Hematopoietic multipotent progenitor cell treated with erythropoietin and hydrocortisone succinate and interleukin-3 and kit ligand, for 6 days (in vitro differentiated cells): ENCODE measurements at regions not wholly inside any gene's neighbourhood (a gene's known extent, or its start where the extent isn't known, plus 50 kb on each side); places are given as distances from the start of the nearest gene placed in this dataset.

Experiments
- DNase-seq: peaks from one replicate; pipeline ENCODE4 v3.0.0-alpha.2; 2015

DNA sequence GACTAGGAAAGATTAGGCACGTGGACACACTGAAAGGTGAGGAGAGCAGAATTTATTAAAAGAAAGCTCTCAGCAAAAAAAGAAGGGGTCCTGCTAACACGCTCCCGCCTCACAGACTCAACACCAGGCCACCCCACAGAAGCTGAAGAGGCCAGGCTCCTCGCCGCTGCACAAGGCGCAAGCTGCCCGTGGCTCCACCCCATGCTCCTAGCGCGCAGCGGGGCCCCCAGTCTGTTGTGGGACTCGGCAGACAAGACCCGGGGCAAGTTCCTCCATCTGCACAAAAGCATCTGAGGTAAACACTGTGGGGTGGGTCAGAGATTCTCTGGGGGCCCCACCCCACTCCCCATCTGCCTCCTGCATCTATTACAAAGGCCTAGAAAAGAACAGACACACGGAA, 1462.4 kb downstream of the EFNB2 start:
- DNase-seq, result no peak

DNA sequence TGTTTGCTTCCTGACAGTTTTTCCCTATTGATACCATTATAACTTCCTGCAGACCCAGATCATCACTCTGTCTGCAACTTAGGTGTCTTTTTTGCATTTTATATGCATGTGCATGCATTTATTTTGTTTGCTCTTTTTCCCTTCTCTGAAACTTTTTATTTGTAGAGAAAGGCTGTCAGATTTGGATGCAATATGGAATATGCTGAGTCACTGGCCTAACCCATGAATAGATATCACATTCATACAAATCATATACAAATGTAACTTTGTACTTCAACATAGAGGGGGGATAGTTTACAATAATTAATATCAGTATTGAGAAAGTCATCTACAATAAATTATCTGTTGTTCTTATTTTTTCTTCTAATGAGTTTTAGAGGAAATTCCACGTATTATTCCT, 1465.0 kb downstream of the EFNB2 start:
- peak; percentile 8 for DNase-seq

DNA sequence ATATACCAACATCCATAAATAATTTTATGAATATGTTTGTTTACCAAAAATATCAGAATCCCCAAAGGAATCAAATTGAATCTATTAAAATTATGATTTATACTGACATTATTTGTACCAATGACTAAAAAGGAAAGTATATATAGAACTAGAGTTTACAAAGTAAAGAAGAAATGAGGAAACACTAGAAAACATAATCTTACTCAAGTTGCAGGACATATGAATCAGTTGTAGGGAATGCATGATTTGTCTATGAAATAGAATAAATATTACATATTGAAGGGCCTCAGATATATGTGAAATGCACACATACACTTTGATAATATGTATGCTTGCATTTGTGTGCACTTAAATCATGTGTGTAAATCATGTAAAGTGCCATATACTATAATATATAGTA, 1466.4 kb downstream of the EFNB2 start:
- no peak for DNase-seq

DNA sequence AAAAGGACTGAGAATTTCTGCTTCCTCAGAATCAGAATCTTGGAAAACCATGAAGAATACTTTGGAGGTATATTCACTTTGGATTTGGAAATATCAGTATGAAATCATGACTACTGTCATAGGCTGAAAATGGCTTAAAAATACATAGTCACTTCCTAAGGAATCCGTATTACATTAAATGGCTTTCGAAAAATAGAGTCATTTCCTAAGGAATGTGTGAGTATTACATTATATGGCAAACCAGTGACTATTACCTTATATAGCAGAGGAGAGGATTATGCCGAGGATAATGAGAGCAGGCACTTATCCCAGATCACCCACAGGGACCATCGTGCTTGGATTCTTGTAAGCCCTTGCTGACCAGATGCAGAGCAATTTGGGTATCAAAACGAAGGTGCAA, 1471.8 kb downstream of the EFNB2 start:
- DNase-seq, result no peak

DNA sequence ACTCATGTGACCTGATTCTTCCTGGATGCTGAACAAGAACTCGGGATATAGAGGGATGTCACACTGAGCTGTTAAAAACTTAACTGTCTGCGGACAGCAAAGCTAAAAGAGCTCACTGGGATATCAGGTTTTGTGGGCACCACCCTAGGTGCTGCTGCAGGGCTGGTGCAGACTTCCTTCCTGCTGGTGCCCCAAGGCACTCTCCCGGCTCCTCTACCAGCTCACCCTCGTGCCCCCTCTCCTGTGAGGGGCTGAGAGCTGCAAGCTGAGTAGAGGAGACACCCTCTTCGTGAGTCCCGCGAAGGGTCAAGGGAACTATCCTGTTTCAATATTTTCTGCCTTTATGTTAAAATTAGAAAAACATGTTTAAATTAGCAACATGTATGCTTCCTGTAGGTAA, 1475.7 kb downstream of the EFNB2 start:
- no peak for DNase-seq

DNA sequence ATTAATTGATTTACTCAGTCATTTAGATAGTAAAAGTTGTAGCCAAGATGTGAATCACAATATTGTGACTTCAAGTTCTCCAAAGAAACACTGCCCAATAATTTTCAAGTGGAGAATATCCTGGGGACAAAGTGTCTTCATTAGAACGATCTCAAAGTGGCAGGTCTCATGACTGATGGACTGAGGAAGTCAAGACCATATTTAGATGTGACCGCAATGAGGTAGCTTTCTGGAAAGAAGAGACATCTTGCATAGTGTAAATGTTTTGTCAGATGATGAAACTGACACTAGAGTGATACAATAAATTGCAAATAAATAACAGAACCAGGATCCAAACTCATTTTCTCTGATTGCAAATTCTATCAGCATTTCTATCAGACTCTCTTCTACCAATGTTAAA, 1476.9 kb downstream of the EFNB2 start:
- no peak for DNase-seq

DNA sequence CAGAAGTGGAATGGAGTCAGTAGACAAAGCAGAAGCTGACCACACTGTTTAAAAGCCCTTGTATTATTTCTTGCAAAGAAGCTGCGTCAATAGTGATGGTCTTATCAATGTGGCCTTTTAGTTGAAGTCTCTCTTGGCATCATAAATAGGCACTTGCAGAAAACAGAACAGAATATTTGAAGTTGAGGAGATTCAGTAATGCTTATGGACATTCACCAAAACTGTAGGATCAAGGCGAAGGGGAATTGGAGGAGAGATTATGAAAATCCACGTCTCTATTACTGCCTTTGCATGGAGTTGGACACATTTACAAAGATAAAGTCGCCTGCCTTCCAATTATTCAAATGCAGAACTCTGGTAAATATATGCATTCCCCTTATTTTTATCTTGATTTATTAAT, 1482.8 kb downstream of the EFNB2 start:
- DNase-seq, result no peak

DNA sequence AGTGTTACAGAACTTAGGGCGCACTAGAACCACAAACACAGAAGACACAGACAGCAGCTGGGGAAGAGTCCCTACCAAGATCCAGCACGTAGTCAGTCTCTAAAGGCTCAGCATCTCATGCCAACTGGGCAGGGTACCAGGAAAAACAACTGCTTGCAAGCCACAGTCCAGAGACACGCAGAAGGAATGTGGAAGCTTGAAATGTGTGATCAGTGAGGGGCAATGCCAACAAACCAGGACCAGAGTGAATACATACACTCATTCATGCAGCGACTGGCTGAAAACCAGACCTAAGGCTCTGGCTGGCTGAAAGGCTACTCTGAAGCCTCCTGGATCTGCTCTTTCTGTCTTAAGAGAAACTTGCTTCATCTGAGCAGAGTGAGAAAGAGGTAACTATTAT, 1484.8 kb downstream of the EFNB2 start:
- DNase-seq, result no peak

DNA sequence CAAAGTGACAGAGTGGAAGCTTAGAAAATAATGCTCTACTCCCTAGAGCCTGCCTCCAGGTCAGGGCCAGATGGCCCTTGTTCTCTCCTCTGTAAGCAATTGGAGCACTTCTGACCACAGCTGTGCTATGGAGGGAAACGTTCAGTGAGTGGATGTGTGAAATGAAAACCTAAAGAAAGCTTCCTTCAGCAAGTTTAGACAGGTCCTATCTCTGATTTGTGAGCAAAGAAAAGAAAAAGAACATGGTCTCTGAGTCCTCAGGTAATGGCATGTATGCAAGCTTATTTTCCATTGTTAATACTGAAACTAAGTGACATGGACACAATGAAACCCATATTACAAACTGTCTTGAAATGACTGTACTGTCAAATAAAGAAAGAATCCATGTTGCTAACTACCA, 1486.8 kb downstream of the EFNB2 start:
- no peak for DNase-seq

DNA sequence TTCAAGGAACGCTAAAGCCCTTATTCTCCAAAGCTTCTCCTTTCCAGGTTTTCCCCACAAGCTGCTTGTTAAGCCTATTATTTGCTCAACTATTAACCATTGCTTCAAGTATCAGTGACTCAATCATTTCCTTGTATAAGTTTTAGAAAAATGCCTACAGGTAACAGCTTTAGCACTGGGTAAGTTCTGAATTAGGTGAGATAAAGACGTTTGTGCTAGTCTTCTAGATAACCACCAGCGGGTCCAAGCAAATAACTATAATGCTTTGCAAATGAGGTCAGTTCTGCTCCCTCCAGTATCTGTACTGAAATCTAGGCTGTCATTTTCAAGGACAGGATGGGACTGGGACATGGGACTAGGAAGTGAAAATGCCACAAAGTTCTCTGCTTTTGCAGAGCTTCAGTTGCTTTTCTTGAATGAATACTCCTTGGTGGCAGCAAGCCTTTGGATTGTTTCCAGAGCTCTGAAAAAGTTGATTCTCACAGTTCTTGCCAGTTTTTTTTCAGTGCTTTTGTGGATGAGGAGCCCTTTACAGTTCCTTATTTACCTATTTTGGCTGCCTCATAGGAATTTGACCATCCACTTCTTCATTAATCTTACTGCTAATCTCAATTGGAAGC, 1487.7 kb downstream of the EFNB2 start:
- no peak for DNase-seq

DNA sequence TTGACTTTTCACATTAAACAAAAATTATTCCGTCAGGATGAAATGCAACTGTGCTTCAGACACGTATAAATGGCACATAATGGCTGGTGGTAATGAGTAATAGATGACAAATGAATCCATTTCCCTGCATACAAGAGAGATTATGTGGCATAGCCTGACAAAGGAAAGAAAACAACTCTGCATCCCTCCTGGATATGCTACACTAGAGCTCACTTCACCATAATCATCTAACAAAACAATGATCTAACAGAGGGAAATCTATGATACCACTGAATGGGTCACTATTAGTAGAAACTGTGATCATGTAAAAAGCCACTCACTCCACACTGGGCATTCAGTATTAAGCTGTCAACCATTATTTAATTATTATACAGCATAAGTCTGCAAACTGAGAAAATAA, 1498.4 kb downstream of the EFNB2 start:
- no peak for DNase-seq

DNA sequence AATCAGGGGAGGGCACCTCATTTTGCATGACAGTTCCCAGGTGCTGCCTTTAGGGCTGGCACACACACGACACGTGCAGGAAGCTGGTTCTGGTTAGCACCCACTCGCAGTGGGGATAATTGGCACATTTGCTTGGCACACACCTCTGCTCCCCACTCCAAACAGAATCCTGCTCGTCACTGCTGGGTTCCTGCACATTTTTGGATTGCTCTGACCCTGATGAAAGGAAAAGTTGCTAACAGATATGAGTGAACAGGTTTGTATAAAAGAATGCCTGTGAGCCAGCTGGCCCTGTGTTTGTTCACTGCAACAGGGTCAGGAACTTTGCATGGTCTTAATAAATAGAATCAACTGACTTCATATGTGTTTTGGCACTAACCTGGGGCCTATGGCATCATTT, 1500.4 kb downstream of the EFNB2 start:
- no peak for DNase-seq

DNA sequence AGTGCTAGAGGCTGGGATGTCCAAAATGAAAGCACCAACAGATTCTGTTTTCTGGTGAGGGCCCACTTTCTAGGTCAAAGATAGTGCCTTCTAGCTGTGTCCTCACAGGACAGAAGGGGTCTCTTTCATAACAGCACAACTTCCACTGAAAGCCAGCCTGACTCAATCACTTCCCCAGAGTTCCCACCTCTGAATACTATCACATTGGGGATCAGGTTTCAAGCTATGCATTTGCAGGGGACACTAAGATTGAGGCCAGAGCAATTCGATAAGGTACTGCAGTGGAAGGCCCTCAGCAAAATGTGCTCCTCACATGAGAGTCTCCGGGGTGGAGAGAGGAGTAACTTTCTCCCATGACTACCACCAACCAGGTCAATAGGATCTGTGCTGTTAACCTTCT, 1501.5 kb downstream of the EFNB2 start:
- no peak for DNase-seq

DNA sequence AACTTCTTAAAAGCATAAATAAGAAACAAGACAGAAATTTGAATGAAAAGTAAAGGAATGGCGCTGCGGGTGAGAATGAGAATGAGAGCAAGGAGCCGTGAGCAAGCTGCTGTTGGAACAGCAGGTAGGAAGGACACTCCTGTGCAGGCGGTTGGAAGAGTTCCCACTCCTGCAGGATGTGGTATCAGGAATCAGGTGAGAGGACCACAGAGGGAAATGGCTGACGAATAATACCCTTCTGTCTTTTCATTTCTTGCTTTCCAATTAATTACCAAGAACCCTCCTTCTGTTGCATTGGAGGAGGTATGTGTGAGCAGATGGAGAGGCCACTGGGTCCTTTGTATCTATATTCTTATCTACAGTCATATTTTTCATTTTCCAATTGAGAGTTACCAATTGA, 1504.2 kb downstream of the EFNB2 start:
- no peak for DNase-seq

DNA sequence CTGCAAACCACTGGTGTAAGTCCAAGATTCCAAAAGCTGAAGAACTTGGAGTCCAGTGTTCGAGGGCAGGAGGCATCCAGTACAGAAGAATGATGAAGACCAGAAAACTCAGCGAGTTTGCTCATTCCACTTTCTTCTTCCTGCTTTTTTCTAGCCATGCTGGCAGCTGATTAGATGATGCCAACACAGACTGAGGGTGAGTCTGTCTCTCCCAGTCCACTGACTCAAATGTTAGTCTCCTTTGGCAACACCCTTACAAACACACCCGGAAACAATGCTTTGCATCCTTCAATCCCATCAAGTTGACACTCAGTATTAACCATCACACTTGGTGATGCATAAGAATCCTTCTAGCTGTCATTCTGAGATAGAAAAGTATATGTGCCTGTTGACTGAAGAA, 1504.6 kb downstream of the EFNB2 start:
- no peak for DNase-seq

DNA sequence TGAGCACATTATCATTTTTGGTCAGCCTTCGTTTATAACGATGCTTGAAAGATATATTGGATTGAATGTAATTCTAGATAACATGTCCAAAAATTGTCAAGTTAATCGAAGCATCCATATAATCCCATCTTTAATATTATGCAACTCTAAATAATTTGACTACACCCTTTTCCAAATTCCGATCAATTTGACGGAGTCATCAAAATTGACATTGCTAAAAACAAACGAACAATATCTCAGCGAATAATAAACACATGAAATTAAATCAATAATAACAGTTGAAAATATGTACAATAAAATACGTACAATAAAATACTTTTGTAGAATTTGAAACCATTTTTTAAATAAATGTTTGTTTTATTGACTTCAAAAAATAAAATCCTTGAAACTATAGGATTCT, 1516.4 kb downstream of the EFNB2 start:
- DNase-seq, result no peak

DNA sequence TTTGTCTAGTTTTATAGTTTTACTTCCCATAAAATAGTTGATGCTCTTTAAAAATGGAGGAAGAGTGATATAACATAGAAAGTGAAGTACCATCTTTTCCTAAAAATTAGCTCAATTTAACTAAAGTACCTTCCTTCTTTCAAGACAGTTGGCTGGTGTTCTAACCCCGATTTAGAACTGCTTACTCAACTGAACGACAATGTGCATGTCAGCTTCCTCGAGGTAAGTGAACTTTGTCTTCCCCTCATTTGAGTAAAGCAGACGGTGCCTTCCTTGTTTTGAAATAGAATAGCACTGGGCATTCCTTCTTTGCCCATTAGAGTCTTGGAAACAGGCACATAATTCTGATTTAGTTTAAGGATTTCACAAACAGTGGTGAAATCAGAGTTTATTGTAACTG, 1519.2 kb downstream of the EFNB2 start:
- no peak for DNase-seq

DNA sequence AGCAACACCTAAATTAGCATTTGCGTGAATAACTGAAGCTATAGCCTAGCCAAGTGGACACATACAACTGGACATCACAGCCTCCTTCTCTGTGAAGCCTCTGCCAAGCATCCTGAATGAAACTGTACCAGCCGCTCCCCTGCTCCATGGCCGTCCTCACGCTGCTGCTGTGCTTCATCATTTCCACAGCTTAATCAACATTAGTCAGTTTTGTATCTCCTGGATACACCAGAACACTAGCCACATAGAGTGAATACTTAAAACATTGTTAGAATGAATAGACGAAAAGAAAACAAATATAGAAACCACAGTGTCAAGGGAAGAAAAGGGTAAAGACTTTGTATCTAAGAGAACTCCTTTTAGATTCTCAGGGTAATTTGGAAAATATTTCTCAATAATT, 1526.9 kb downstream of the EFNB2 start:
- no peak for DNase-seq

DNA sequence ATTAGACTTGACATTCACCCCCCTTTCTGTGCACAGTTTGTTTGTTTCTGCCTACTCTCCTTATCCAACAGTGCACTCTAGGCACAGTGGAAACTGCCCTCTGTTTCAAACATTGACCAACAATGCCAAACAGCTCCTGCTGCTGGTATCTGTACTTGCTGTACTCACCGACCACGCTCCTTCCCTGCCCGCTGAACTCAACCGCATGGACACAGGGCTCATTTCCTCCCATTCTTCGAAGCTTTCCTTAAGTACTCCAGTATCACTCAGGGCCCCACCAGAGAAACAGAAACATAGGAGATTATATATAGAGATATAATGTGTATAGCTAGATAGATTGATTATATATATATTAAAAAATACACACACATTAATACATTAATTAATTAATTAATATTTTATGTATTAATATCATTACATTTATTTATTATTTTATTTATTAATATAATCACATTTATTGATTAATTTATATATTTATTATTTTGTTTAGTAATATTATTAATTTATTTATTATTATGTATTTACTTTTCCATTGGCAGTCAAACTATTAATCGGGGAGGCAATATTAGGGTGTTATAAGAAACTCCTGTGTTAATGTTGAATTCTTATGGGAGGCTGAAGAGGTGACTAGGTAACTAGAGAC, 1528.2 kb downstream of the EFNB2 start:
- DNase-seq, result no peak

DNA sequence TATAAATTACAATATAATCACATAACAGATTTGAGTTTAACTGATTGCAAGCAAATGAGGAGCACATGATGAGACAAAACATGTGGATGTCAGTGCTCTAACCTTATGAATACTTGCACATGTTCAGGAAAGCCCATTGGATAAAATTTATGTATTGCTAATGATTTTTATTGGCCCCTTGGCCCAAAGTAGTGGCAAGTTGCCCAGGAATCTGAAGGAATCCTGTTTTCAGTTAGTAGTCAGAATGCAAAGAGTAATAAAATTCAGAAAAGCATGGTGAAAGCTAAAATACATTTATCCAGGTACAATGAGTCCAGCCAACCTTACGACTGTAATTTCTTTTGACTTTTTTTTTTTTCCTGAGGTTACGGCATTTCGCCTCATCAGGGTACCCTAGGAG, 1539.4 kb downstream of the EFNB2 start:
- DNase-seq, result no peak

DNA sequence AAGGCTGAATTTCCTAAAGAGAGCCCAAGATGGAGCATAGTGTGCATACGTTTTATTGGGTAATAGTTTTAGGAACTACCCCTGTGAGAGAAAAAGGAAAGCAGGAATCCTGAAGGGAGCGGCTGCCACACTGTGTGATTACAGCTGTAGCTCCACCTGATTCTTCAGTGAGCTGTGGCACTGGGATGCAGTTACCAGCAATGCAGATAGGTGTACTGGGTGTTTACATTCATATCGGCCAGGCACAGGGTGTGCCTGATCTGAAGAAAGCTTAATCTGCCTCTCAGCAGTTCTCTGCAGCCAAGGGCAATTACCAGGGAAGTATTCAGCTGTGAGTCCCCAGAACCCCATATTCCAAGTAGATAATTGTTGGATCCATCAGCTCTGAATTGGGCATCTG, 1541.8 kb downstream of the EFNB2 start:
- DNase-seq, result no peak

DNA sequence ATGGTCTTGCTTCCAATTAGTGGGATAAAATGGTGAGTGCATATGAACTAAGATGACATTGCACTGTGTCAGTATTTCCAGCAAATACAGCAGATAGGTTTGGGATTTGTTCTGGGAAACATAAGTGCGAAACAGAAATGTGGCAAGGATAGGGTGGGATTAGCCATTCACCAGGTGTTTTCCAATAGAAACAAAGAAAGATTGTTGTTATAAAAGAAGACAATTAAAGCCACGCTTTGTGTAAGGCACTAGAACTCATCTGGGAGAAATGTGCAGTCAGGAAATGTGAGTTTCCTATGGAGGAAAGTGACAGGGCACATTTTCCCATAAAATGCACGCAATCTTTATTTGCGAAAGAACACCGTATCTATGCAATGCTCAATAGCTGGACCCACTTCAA, 1547.8 kb downstream of the EFNB2 start:
- no peak for DNase-seq

DNA sequence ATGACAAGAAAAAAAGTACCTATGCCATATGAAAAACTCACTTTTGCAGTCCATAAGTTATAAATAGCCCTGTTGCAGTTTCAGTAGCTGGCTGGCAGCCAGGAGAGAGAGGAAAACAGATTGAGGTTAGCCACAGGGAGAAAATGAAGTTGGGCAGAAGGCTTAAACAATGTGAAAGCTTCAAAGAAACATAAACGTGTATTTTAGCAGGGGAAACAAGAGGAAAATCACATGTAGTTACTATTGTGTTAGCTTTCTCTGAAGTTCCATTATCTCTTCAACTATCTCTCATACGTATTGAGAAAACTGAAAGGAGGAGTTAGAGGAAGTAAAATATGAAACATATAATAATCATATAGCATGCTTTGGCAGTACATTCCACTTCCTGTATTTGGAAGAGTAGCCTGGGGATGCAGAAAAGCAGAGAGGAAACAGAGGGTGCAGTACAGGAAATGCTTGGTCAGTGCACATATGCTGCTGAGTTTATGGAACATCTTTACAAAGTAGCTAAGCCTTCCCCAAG, 1551.1 kb downstream of the EFNB2 start:
- peak; percentile 64 for DNase-seq

DNA sequence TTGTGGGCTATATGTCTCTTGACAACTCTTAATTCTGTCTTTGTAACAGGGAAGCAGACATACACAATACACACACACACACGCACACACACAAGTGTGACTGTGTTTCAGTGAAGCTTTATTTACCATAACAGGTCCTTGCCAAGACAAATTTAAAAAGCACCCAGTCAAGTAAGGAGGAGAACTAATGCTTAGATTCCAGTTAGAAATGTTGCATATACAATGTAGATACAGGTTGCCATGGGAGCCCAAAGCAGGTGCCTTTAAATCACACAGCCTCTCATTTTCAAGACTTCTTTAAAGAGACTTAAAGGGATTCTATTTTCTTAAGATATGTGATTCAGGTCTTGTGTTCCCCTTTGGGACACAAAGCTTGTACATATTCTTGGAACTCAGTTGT, 1551.9 kb downstream of the EFNB2 start:
- no peak for DNase-seq

DNA sequence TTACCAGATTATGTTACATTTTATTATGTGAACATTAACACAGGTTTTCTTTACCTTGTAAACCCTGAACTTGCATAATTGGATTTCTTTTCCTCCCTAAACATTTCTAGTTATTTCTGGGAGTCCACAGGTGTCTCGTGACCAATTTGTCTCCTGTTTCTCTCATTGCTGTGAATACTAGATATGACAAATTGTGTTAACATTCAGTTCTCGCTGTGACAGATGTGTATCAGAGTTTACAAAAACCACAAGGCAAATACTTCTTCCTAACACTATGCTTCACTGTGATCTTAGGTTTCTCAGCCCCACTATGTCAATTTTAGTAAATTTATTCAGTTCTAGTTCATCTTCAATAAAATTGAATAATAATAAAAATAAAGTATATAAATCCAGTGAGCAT, 1554.9 kb downstream of the EFNB2 start:
- peak; percentile 23 for DNase-seq
